Astrocyte (in vitro differentiated cells and primary cell): ENCODE measurements at regions not wholly inside any gene's neighbourhood (a gene's known extent, or its start where the extent isn't known, plus 50 kb on each side); places are given as distances from the start of the nearest gene placed in this dataset.

Experiments used
- DNase-seq: peaks from one replicate; pipeline ENCODE4 v3.0.0-alpha.2; 2010; ENCODE audit warnings: low read depth
- FAIRE-seq: peaks from 2 replicates; lab custom pipeline; 2011; peaks lifted over from hg19 to GRCh38; lab: Jason Lieb, UNC
- H2AFZ ChIP-seq: 2 replicates; pipeline ENCODE4 v1.6.0; 2012; ENCODE audit warnings: low read depth, low read length, inconsistent platforms
- H3K27ac ChIP-seq: 2 replicates; pipeline ENCODE4 v1.5.1; 2011; ENCODE audit warnings: low read depth, low read length, inconsistent platforms
- H3K27me3 ChIP-seq: 2 replicates; pipeline ENCODE4 v1.6.0; 2011; ENCODE audit warnings: low read length, inconsistent platforms; ENCODE audit not compliant: insufficient read depth
- H3K36me3 ChIP-seq: 2 replicates; pipeline ENCODE4 v1.5.1; 2011; ENCODE audit warnings: low read length, inconsistent platforms; ENCODE audit not compliant: insufficient read depth
- H3K4me1 ChIP-seq: 2 replicates; pipeline ENCODE4 v1.5.1; 2011; ENCODE audit warnings: low read length, inconsistent platforms; ENCODE audit not compliant: insufficient read depth
- H3K4me2 ChIP-seq: 2 replicates; pipeline ENCODE4 v1.6.0; 2012; ENCODE audit warnings: low read length, inconsistent platforms
- H3K4me3 ChIP-seq: 2 replicates; pipeline ENCODE4 v1.5.1; 2011; ENCODE audit warnings: low read depth, mild to moderate bottlenecking, low read length, inconsistent platforms; ENCODE audit not compliant: insufficient read depth
- H3K79me2 ChIP-seq: 2 replicates; pipeline ENCODE4 v1.6.0; 2012; ENCODE audit warnings: mild to moderate bottlenecking, low read length, inconsistent platforms; ENCODE audit not compliant: insufficient read depth
- H3K9ac ChIP-seq: 2 replicates; pipeline ENCODE4 v1.6.0; 2012; ENCODE audit warnings: mild to moderate bottlenecking, low read length, inconsistent platforms
- H3K9me3 ChIP-seq: 2 replicates; pipeline ENCODE4 v1.5.1; 2012; ENCODE audit warnings: low read depth, mild to moderate bottlenecking, low read length, inconsistent platforms; ENCODE audit not compliant: insufficient read depth
- H4K20me1 ChIP-seq: 2 replicates; pipeline ENCODE4 v1.6.0; 2012; ENCODE audit warnings: low read length, inconsistent platforms; ENCODE audit not compliant: insufficient read depth
- H3K27ac Mint-ChIP-seq: one replicate; pipeline ENCODE4 v1.8.0; 2021; ENCODE audit warnings: mild to moderate bottlenecking, mixed read lengths; ENCODE audit not compliant: unreplicated experiment
- H3K27me3 Mint-ChIP-seq: one replicate; pipeline ENCODE4 v1.8.0; 2021; ENCODE audit warnings: low read depth, mixed read lengths; ENCODE audit not compliant: unreplicated experiment
- H3K36me3 Mint-ChIP-seq: one replicate; pipeline ENCODE4 v1.8.0; 2021; ENCODE audit warnings: low read depth, mixed read lengths; ENCODE audit not compliant: unreplicated experiment
- H3K4me1 Mint-ChIP-seq: one replicate; pipeline ENCODE4 v1.8.0; 2021; ENCODE audit warnings: low read depth, mixed read lengths; ENCODE audit not compliant: unreplicated experiment
- H3K4me3 Mint-ChIP-seq: one replicate; pipeline ENCODE4 v1.8.0; 2021; ENCODE audit warnings: mild to moderate bottlenecking, moderate library complexity, mixed read lengths; ENCODE audit not compliant: unreplicated experiment
- H3K9me3 Mint-ChIP-seq: one replicate; pipeline ENCODE4 v1.8.0; 2021; ENCODE audit warnings: mild to moderate bottlenecking, mixed read lengths; ENCODE audit not compliant: unreplicated experiment
- EZH2 ChIP-seq: IDR thresholded peaks from 2 replicates; pipeline ENCODE4 v1.6.1; 2012; ENCODE audit warnings: mild to moderate bottlenecking, low read length, inconsistent platforms; ENCODE audit not compliant: insufficient read depth
- TF ChIP-seq, protein P1 (sequence below): IDR thresholded peaks from 2 replicates; pipeline ENCODE4 v1.5.1; 2011; ENCODE audit warnings: low read depth, mild to moderate bottlenecking, inconsistent platforms, low read length, moderate library complexity; ENCODE audit not compliant: insufficient read depth

DNA sequence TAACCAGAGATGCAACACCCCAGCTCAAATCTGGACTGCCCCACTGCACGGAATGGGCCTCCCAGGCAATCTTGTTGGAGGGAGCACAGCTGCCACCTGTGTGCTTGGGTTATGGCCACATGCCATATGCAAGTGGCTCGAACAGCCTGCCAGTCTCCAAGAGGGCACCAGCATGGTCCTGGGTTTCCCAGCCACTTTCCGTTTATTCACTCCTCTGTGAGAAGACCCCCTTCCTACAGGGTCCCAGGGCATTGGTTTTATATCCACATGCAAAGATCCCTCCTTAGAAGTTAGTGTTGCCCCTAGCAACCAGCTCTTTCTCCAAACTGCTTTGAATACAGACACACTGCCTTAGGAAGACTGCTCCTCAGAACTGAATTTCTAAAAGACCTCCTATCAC is 487.8 kb downstream of the BUD13 start:
- no peak for DNase-seq
- H3K27ac ChIP-seq = no peak overlapping the region
- H3K4me1 Mint-ChIP-seq = peaks cover 2% of the 10 kb centered on the region
- no peak overlapping the region for H2AFZ ChIP-seq
- no peaks in the 10 kb centered on the region for H3K36me3 Mint-ChIP-seq
- H3K27me3 ChIP-seq = no peaks in the 10 kb centered on the region
- H3K4me2 ChIP-seq = no peak overlapping the region
- no peak for FAIRE-seq
- H3K36me3 ChIP-seq = no peaks in the 10 kb centered on the region
- H3K27me3 Mint-ChIP-seq = peaks cover 14% of the 10 kb centered on the region
- H3K9me3 ChIP-seq = no peaks in the 10 kb centered on the region
- H3K4me3 Mint-ChIP-seq = no peak overlapping the region
- peaks cover 2% of the 10 kb centered on the region for H3K9me3 Mint-ChIP-seq
- TF ChIP-seq, protein P1, sequence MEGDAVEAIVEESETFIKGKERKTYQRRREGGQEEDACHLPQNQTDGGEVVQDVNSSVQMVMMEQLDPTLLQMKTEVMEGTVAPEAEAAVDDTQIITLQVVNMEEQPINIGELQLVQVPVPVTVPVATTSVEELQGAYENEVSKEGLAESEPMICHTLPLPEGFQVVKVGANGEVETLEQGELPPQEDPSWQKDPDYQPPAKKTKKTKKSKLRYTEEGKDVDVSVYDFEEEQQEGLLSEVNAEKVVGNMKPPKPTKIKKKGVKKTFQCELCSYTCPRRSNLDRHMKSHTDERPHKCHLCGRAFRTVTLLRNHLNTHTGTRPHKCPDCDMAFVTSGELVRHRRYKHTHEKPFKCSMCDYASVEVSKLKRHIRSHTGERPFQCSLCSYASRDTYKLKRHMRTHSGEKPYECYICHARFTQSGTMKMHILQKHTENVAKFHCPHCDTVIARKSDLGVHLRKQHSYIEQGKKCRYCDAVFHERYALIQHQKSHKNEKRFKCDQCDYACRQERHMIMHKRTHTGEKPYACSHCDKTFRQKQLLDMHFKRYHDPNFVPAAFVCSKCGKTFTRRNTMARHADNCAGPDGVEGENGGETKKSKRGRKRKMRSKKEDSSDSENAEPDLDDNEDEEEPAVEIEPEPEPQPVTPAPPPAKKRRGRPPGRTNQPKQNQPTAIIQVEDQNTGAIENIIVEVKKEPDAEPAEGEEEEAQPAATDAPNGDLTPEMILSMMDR = no peak
- TF ChIP-seq EZH2 = no peak
- no peaks in the 10 kb centered on the region for H4K20me1 ChIP-seq
- no peak overlapping the region for H3K4me3 ChIP-seq
- H3K79me2 ChIP-seq = no peaks in the 10 kb centered on the region
- H3K9ac ChIP-seq = no peak overlapping the region
- no peak overlapping the region for H3K27ac Mint-ChIP-seq
- no peaks in the 10 kb centered on the region for H3K4me1 ChIP-seq

DNA sequence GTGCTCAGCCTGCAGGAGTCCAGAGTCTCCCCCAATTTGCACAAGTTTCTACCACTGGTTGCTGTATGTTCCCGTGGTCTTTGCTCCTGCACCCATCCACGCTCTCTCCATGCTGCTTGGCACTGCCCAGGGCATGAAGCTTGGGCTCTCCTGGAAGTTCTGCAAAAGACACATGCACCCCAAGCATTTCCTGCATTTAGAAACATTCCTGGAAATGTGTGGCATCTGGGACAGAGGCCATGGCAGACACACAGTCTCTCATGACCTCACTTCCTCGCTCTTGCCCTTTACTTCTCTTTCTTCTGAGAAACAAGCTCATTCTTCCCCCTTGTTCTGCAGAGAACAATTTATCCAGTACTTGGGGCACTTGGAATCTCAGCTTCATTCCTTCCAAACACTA is 489.5 kb downstream of the BUD13 start:
- H3K36me3 ChIP-seq = no peaks in the 10 kb centered on the region
- H2AFZ ChIP-seq = no peak overlapping the region
- no peak overlapping the region for H3K27ac ChIP-seq
- no peak for TF ChIP-seq EZH2
- TF ChIP-seq, protein P1 = no peak
- no peaks in the 10 kb centered on the region for H3K9me3 ChIP-seq
- FAIRE-seq (no peak), DNase-seq (no peak)
- no peak overlapping the region for H3K9ac ChIP-seq
- no peak overlapping the region for H3K4me3 ChIP-seq
- H3K27me3 Mint-ChIP-seq = peaks cover 23% of the 10 kb centered on the region
- H3K4me1 Mint-ChIP-seq = peaks cover 2% of the 10 kb centered on the region
- no peak overlapping the region for H3K27ac Mint-ChIP-seq
- H3K4me2 ChIP-seq = no peak overlapping the region
- no peaks in the 10 kb centered on the region for H4K20me1 ChIP-seq
- H3K27me3 ChIP-seq = no peaks in the 10 kb centered on the region
- H3K4me3 Mint-ChIP-seq = no peak overlapping the region
- H3K79me2 ChIP-seq = no peaks in the 10 kb centered on the region
- H3K9me3 Mint-ChIP-seq = peaks cover 2% of the 10 kb centered on the region
- no peaks in the 10 kb centered on the region for H3K36me3 Mint-ChIP-seq
- no peaks in the 10 kb centered on the region for H3K4me1 ChIP-seq

DNA sequence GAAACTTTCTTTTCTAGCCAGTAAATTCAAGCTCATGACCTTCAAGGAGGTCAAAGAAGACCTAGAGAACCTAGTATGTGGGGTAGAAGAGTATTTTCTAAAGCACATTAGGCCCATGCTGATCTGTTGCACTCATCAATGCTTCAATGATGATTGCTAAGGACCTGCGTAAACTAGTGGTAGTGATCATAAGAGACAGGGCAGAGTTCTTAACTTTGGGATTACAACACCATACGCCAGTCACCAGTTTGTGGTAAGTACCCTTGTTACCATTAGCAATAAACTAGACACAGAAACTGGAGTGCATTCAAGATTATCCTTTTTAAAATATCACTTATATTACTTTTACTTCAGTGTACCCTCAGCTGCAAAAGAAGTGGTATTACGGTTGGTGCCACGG is 490.3 kb downstream of the BUD13 start:
- no peak overlapping the region for H3K4me2 ChIP-seq
- no peak overlapping the region for H3K4me3 ChIP-seq

More for the DNA sequence above, 490.3 kb downstream of the BUD13 start:
- no peak for DNase-seq
- no peak overlapping the region for H3K9ac ChIP-seq
- H3K27ac Mint-ChIP-seq = no peak overlapping the region
- no peaks in the 10 kb centered on the region for H3K27me3 ChIP-seq
- no peak for FAIRE-seq
- H3K36me3 Mint-ChIP-seq = no peaks in the 10 kb centered on the region
- TF ChIP-seq, protein P1 = no peak
- no peaks in the 10 kb centered on the region for H3K4me1 ChIP-seq
- H3K4me1 Mint-ChIP-seq = peaks cover 2% of the 10 kb centered on the region
- H2AFZ ChIP-seq = no peak overlapping the region
- no peaks in the 10 kb centered on the region for H3K9me3 ChIP-seq
- no peaks in the 10 kb centered on the region for H4K20me1 ChIP-seq
- H3K27me3 Mint-ChIP-seq = peaks cover 19% of the 10 kb centered on the region
- no peaks in the 10 kb centered on the region for H3K79me2 ChIP-seq
- H3K27ac ChIP-seq = no peak overlapping the region
- no peak overlapping the region for H3K4me3 Mint-ChIP-seq
- peaks cover 2% of the 10 kb centered on the region for H3K9me3 Mint-ChIP-seq
- no peaks in the 10 kb centered on the region for H3K36me3 ChIP-seq
